ENCODE measurements at regions not wholly inside any gene's neighbourhood (a gene's known extent, or its start where the extent isn't known, plus 50 kb on each side); places are given as distances from the start of the nearest gene placed in this dataset.

DNA sequence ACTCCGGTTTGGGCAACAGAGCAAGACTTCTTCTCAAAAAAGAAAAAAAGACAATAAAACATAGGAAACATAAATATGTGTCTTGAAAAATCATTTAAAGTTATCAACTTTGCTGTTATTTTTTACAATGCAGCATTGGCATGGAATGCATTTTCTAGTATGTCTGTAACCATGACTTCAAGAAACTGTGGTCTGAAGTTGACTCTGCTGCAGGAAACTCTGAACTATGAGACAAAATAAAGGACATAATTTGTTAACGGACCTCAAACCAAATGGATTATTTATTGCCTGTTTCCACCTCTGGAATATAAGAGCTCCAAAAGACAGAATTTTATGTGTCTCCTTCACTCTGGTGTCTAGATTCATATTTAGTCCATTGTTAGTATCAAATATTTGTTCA, 79.1 kb downstream of the TRIB2 start:
- no peak for DNase-seq

DNA sequence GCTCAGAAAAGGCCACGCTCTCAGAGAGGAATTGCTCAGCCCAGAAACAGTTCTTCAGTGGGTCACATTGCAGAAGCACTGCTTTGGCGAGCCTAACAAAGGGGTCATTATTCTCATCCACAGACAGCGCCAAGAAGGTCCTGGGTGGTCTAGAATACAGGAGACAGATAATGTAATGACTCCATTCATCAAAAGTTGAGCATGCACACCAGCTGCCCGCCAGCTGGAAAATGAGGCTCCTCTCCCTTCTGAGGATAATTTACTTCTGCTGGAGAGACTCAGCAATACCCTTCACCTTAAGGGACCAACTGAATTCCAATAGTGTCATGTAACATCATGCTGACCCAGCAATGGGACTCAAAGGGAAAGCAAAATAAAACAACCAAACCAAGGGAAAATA, 79.9 kb downstream of the TRIB2 start:
- DNase-seq = peak; percentile 37

DNA sequence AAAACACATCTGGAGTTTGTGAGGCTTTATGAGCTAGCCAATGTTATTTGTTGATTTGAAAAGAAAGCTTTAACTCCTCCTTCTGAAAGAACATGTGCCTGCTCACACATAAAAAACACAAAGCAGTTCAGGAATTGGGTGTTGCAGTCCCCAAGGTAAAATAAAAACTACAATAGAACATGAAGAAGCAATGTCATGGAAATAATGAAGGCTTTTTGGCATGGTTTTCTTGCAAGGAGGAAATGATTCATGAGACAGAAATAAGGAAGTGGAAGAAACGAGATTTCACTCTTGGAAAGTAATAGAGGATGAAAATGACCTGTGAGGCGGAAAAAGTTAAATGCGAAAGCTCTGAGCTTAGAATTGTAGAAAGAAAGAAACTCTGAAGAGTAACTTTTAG, 81.1 kb downstream of the TRIB2 start:
- no peak for DNase-seq

DNA sequence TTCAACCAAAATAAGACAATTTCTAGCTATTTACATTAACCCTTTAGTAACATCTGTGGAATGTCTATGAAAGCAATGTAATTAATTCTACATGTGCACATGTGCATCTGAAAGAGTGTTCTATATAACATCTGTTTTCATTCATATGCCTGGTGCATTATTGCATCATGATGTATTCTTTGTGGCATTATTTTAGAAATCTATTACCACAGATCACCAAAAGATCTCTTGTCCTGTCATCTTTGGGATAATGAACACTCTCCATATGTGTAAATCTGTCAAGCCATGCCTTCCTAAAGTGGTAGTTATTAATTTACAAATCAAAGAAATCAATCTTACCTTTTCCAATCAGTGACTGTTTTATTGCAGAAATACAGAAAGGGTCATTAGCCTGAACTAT, 86.9 kb downstream of the TRIB2 start:
- no peak for DNase-seq

DNA sequence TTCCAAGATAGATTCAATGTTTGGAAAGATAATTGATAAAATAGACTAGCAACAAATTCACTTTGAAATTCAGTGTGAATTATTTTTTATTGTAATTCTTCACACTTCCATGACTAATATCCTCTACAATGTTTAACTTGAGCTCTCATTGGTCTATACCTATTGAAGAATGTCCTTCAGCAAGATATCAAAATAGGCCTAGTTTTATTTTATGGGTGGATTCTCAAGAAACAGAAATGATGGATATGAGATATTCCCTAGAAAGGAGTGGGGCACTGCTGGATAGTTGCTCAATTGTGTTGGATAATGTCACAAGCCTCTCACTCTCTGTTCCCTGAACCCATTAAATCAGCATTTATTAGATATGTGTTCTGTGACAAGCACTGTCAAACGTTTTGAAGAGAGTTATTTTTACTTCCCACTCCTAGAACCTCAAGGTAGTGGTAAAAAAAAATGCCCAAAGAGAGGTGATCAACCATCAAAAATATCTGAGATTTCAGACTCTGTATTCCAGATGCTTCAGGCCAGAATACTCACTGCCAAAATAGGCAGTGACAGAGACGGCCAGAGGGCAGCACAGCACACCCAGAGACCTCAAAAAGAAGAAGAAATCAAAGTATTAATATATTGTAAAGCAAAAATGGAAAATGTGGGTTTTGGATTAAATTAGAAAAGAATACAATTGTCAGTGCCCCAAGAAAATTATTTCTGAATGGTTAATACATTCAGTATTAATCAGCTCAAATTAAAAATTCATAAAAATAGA, 87.5 kb downstream of the TRIB2 start:
- no peak for DNase-seq

DNA sequence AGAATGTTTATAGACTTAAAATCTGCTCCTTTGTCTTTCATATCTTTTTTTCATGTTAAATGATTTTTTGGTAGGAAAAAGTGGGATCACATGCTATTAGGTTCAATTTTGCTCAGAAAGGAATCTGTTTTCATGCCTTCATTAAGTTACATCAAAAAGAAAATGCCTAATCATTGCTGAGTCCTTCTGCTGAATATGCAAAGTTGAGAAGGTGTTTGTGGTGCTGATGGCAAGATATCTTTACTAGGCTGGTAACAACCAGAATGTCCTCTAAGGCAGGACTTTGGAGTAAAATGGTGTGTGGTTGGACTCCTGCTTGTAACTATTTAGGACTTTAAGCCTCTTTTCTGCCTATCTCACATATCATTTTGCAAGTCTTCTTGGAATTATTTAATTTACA, 88.3 kb downstream of the TRIB2 start:
- DNase-seq = no peak

DNA sequence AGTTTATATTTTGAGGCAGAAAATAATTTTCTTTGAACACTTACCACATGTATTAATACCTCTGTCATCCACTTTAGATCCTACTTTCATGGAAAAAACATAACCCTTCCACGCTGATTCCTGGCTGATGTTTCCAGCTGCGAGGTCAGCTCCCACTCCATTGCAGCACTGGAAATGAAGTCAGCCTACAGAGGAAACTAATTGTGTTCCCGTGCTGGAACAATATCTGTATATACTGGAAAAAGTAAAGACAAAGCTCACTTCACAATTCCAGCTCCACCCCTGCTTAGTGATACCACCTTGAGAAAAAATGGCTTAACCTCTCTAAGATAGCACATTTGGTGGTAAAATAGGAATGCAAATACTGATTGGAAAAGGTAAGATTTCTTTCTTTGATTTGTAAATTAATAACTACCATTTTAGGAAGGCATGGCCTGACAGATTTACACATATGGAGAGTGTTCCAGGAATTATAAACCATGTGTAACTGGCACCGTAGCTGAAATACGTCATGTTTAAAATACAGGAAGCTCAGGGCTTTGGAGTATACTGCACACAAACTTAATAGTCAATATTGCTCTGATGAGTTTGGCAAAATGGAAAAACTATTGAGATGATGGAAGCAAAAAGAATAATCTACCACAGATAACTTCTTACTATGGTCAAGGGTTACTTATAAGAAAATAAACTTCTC, 90.0 kb downstream of the TRIB2 start:
- no peak for DNase-seq

DNA sequence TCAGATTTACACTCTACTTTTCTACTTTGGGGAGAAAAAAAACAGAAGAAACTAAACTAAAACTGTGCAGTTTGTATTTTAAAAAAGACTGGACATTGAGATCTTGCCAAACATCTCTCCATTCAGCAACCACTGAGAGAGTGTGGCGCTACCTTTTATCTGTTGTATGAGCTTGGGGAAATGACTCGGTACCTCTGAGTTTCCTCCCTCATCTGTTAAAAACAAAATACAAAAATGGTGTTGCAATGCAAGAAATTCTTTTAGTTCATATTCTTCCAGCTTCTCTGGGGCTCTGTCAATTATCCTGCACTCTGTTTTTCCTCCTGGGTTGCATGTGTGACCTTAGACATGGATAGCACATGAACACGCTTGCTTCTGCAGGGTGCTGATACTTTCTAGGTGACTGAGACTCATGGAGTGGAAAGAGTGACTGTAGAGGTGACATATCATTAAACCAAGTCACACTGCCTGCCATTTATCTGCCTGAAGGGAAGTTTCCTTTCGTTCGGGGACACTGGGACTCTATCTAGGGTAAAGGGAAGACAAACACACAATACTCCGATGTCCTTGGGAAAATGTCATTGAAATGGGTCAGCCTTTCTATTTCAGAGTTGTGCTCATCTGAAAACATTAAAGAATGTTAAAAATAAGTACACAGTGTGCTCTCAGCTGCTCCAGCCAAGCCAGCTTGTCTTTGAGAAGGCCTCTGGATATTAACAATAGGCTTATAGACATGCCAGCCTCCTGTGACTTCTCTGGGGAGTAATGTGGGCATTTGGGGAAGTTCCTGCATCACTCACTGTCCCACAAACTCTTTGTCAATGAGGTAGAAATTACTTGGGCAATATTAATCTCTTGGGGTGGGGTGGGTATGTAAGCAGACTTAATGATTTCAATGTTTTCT, 91.4 kb downstream of the TRIB2 start:
- no peak for DNase-seq

DNA sequence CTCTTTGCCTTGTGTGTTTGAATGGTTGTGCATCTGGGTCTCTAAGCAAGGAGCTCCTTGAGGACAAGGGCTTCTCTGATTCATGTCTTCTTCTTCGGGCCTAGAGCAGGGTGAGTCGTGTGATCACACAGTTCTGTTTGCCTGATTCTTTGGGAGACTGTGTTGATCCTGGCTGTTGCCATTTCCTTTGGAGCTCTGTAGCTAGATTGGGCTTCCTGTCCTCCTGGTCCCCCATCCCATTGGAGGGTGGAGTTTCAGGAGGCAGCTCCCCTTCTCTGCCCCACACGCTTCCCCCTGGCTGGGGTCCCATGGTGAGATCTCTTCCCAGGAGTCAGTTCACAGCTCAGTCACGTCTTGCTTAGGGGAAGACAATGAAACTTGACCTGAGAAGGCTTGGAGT, 92.8 kb downstream of the TRIB2 start:
- DNase-seq = no peak

DNA sequence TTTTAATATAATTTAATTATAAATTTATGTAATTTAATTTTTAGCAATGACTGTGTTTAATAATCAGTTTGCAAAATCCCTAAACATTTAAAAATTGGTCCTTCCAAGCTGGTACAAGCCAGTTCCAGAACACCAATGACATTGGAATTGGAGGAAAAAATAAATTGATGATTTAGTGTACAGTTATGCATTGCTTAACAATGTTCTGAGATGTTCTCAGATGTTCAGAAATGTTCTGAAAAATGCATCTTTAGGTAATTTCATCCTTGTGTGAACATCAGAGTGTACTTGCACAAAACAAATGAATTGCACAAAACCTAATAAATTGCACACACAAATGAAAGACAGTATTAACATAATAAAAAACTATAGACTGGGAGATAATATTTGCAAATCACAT, 95.2 kb downstream of the TRIB2 start:
- DNase-seq = no peak

DNA sequence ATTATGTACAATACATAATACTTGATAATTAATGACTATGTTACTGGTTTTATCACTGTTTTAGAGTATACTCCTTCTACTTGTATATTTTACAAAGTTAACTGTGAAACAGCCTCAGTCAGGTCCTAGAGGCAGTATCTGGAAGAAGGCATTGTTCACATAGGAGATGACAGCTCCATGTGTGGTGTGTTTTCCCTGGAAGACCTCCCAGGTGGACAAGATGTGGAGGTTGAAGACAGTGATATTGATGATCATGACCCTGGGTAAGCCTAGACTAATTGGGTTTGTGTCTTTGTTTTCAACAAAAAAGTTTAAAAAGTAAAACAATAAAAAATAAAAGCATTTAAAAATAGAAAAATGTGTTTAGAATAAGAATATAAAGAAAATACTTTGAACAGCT, 96.4 kb downstream of the TRIB2 start:
- no peak for DNase-seq

DNA sequence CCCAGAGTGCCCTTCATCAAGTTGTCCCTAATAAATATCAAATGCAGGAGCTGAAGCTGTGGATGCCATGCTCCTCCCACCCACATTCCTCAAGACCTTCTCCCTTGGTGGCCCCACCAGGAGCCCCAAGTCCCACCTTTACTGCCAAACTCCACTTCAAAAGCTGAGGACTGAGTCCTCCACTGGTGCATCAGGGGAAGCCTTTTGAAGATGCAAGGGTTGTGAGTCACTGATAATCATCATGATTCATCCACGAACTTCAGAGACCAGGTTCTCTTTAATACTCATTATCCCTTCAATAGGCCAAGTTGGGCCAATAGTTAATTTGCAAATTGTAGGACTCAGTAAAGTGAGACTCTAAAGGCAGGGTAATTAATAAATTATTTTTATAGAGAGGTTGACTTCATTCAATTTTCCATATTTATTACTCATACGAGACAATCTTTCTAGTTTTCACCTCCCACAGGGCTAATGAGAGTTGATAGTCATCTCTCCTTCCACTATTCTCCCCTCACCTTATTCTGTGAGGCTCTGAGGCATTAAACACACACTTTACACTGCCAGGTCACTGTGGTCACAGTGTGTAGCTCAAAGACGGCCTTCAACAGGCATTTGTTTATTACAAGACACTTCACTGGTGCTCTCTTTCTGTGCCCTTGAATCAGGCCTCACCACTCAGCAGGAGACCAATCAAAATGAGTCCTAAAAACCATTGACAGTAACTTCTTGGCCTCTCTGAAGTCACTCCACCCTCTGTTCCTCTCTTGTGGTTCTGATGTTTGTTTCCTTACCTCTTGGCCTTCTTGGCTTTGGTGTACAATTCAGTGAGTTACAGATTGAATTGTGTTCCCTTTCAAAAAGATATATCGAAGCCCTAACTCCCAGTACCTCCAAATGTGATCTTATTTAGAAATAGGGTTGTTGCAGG, 99.9 kb downstream of the TRIB2 start:
- DNase-seq = no peak

DNA sequence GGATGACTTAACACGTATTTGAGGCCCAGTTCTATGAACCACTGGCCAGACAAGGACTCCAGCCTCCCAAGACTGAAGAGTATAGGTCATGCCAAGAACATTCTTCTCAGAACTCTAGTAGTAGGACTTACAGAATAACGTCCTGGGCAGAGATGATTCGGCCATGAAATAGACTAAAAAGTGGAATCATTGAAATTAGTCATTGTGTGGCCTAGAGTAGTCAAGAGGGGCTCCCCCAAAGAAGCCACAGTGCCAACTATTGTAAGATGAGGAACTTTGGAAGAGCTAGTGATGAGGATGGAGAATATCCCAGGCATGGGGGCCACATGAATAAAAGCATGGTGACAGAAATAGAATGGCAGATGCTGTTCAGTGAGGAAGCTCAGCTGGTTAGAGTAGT, 101.1 kb downstream of the TRIB2 start:
- no peak for DNase-seq

DNA sequence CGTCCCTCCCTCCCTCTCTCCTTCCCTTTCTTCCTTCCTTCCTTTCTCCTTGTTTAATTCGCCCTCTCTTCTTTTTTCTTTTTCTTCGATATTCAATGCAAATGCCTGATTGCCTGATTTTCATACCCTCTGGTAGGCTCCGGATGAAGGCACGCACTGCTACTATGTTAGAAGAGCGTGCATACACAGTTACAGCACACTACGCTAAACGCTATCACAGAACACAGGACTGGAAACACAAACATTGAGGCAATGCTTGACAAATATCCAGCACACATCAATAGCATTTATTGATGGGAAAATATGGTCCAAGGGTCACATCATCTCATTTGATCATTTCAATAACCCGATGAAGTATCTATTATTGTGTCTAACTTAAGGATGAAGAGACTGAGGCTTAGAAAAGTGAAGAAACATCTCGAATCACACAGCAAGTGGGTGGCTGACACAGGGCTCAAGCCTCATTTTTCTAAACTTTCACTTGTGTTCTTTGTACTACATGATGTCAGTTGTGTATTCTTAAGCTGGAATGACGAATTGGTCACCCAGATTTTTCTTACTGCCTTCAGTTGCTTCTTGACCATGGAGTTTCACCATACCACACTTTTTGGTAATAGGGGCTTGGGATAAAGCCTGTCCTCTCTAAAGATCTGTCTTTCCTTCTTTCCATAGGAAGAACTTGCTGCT, 101.8 kb downstream of the TRIB2 start:
- DNase-seq = no peak

DNA sequence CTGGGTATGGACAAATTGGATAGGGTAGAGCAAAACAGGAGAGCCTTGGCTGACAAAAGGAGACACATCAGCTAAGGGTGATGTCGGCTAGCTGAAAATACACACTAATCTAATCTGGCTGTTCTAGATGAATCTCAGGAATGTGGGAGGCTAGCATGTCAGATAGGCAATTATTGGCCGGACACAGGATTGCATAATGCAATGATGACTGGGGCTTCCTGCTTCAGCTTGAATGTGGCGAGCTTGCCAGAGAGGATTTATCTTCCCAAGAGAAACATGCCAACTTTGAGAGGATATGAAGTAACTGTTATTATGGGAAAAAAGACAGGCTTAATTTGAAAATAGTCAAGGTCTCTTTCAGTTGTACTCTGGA, 102.4 kb downstream of the TRIB2 start:
- DNase-seq = peak; percentile 13

DNA sequence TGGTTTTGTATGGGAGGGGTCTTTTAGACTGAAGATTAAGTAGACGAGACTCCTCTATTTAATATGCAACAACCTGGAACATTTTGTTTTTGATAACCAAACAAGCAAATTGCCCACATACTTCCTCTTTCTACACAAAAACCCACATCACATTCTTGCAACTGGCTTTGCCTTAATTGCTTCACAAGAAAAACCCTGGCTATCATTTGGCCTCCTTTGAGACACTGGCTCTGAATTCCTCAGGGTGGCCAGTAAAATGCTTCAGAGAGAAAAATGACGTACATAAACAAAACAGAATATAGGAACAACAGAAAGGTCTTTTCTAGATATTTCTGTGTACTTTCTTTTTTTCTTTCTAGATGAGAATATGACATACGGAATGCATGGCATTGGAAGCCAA, 103.0 kb downstream of the TRIB2 start:
- no peak for DNase-seq

DNA sequence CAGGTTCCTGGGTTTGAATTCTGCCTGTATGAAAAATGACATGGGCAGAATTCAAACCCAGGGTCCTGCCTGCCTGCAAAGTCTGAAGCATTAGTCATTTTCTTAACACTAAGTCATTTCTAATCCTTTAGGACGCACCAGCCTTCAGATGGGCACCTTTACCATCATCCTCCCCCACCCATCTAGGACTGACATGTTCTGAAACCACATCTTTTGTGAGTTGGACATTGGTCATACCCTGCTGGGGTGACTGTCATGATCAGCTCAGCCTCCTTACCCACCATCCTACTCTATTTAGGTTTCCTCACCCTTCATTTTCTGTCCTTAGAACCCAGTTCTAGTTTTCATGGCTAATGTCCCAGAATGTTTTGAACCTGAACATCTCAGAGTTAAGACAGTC, 104.9 kb downstream of the TRIB2 start:
- no peak for DNase-seq

DNA sequence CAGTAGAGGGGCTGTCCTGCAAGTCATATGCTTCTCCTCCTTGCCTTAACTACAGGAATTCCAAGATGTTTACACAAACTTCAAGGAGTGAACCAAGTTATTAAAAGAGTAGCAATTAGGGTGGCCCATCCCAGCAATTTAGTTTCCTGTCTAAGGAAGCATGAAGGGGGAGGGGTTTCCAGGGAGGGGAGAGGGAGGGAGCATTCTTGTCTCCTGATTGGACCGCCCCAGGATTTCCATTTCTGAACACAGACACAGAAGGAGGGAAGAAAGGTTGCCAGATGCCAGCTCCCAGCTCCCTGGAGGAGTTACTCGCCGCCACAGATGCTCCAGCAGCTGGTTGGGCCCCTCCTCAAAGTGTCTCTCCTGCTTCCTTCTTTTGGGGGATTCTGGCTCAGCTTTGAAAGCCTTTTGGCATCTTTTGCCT, 107.6 kb downstream of the TRIB2 start:
- DNase-seq = peak; percentile 63

DNA sequence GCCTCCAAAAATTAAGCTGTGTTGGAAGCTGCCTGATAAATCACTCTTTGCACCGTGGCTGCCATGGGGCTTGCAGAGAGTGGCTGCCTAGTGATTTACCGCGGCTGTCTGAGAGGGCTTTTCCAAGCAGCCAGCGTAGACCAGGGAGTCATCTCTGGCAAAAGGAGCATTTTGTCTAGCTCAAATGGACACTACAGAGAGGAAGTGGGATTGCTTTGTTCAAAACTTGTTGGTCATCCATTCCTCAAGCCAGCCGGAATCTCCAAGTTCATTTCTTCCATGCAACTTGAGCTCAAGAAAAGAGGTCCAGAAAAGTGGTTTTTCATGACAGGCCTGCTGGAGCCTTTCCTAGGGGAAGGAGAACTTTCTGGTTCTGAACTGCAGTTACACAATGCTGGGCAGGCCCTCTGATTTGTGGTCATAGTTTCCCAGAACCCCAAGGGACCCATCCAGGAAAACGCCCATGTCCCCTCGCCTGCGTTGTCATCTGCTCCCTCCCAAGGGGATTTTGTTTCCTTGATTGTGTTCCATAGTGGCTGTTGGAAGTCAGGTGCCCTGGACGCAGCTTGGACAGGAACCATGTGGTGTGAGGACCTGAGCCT, 108.1 kb downstream of the TRIB2 start:
- no peak for DNase-seq

DNA sequence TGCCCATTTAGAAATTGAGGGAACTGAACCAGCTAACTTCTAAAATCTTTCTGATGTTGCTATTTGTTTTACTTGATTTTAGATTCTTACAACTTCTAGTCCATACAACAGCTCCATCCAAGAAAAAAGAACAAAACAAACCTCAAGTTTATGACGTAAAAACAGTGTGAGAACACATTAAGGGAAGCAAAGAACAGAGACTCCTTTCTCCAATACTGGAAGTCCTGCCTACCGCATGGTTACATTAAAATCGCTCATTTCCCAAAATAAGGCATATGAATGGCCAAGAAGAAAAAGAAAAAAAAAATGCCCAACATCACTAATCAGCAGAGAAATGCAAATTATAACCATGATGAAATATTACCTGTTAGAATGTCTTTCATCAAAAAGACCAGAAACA, 110.0 kb downstream of the TRIB2 start:
- DNase-seq = no peak

DNA sequence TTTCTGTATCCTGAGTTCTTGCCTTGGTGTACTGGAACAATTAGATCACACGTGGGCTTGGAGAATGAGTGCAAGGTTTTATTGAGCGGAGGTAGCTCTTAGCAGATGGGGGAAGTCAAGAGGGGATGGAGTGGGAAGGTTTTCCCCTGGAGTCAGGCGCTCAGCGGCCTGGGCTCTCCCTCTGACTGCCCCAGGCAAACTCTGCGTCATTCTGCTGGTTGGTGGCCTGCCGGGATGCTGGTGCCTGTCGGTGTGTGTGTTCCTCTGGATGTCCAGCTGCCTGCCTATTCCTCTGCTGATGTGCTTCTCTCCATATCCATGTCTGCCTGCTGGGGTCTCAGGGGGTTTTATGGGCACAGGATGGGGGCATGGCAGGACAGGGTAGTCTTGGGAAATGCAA, 111.0 kb downstream of the TRIB2 start:
- no peak for DNase-seq

Data from right kidney (tissue), 1 donor.